ENCODE measurements at regions not wholly inside any gene's neighbourhood (a gene's known extent, or its start where the extent isn't known, plus 50 kb on each side); places are given as distances from the start of the nearest gene placed in this dataset.

DNA sequence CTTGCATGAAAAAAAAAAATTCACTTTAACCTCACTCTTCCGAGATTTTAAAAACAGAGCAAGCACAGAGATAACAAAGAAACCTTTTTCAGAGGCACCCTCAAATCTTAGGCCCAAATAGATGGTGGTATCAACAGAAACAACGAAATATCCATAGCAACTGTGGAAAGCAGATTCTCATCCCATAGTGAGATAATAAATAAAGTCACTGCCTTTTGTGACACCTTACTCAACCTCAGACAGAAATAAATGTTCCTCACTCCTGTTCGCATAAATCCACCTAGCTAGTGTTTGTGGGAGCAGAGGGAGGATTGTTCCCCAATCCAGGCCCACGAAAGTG lies 60.9 kb upstream of the RTN4 start:
- TF ChIP-seq, protein P1, sequence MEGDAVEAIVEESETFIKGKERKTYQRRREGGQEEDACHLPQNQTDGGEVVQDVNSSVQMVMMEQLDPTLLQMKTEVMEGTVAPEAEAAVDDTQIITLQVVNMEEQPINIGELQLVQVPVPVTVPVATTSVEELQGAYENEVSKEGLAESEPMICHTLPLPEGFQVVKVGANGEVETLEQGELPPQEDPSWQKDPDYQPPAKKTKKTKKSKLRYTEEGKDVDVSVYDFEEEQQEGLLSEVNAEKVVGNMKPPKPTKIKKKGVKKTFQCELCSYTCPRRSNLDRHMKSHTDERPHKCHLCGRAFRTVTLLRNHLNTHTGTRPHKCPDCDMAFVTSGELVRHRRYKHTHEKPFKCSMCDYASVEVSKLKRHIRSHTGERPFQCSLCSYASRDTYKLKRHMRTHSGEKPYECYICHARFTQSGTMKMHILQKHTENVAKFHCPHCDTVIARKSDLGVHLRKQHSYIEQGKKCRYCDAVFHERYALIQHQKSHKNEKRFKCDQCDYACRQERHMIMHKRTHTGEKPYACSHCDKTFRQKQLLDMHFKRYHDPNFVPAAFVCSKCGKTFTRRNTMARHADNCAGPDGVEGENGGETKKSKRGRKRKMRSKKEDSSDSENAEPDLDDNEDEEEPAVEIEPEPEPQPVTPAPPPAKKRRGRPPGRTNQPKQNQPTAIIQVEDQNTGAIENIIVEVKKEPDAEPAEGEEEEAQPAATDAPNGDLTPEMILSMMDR (IDR thresholded peaks at IDR 0.05), result no peak
- TF ChIP-seq ZFX (IDR thresholded peaks at IDR 0.05; ENCODE audit: borderline replicate concordance), result no peak

Data from 22Rv1 (cell line).